NCI-H345 treated with DMSO at 0.1 percent for 48 hours (cell line): ENCODE measurements at regions not wholly inside any gene's neighbourhood (a gene's known extent, or its start where the extent isn't known, plus 50 kb on each side); places are given as distances from the start of the nearest gene placed in this dataset.

ENCODE experiments used
- DNase-seq: peaks from one replicate; lab custom pipeline; 2025; ENCODE audit not compliant: unreplicated experiment; lab: John Stamatoyannopoulos, UW

DNA sequence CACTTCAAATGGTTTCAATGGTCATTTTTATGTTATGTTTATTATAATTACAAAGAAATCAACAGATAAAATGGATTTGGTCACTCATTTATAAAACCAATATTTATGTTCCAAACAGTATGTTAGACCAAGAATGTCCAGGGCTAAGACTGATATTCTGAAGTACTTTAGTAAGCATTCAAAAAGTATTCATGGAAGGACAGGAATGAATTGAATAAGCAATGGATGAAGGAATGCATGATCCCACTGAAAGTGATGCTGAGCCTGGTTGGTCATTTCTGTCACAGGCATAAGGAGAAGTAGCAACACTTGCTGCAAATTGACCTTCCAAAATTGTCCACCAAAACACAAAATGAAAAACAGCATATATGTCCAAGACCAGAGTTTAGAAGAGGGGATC lies 189.0 kb upstream of the CELF2 start:
- no peak for DNase-seq

DNA sequence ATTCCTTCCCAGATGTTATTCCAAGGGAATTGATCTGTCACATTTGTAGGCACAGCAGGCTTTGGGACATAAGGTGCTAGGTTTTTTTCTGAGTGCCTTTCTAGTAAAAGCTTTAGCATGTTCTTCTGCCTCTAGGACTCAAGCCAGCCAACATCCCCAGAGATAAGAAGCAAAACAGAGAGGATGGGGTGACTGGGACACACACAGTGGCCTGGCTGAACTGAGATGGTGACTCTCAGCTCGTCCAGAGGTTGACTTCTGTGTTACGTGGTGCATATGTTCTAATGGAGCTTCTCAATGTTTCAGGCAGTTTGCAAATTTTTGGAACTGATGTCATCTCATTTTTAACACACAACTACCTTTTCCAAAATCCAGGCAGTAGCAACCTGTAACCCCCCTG lies 188.1 kb upstream of the CELF2 start:
- no peak for DNase-seq

DNA sequence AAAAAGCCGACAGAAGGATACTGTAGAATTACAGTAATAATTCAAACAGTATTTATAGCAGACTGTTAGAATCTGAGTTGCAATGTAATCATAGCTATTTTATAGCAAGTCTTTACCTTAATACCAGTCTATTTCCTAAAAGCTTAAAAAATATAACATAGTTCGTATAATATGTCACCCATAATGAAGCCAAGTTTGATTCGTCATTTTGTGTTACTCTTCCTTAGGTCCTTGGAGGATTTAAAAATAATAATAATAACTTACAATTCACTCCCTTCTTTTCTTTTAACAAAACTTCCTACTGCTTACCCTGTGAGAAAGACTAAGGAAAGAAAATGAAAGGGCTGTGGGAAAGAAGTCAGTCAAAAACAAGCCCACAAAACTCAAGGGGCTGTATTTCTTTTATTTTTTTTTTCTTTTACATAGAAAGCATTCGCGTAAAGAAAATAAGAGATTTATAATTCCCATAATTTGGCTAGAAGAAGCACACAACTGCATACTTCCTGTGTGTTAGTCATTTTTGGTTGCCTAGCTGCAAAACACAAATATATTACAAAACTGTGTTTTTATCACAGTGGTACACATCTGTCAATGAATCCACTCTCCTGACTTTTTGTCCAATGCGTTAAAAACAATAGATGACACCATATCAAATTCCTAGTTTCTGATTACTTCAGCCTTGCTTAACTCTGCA lies 187.2 kb upstream of the CELF2 start:
- no peak for DNase-seq

DNA sequence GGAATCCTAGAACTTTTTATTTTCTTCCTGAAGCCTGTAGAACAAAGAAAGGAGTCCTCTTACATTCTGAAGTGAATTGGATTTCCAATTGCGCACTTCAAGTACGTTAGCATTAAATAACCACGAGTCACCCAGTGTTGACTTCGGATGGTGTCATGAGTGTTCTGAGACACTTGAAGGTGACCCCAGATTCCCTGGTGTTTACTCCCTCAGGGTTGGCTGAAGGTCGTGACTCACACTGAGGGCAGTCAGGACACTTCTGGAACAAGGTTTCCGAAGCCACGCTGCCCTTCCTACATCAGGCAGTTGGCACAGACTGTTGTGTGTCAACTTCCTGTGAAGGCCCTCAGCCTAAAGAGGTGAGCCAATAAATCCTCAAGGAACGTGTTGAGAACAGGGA lies 186.6 kb upstream of the CELF2 start:
- no peak for DNase-seq

DNA sequence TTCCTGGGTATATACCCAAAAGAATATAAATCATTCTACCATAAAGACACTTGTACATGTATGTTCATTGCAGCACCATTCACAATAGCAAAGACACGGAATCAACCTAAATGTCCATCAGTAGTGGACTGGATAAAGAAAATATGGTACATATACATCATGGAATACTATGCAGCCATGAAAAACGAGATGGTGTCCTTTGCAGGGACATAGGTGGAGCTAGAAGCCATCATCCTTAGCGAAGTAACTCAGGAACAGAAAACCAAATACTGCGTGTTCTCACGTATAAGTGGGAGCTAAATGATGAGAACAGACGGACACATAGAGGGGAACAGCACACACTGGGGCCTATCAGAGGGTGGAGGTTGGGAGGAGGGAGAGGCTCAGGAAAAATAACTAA lies 183.7 kb upstream of the CELF2 start:
- no peak for DNase-seq

DNA sequence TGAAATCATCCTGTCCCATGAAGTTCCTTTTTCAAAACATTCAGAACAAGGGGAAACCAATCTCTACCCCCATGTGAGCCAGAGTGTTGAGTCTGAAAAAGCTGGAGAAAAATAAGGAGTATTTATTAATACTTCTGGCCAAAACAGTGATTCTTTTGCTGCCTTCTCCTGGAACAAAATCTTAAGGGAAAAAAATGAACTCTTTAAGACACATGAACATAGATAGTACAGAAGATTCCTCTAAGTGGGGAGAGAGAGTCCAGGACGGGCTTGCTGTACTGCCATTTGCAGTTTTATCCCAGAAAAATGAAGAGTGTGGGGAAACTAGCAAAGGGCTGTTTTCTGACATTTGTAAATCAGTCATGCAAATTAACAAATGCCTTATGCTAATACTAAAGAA lies 173.4 kb upstream of the CELF2 start:
- DNase-seq: no peak

DNA sequence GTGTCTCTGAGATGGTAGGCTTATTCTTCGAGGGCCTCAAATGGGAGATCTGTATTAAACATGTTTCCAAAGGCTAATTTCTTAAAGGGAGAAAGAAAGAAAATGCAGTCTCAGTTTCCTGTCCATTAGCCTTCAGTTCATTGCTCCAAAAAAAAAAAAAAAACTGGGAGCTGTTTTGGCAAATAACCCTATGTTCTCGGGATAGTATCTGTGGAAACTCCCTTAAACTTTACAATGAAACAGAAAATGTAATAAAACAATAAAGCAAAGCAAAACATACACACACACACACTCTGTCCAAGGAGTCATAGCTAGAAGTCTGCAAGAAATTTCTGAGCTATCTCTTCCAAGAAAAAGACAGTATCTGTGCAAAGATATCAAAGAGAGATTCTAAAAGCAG lies 172.5 kb upstream of the CELF2 start:
- no peak for DNase-seq

DNA sequence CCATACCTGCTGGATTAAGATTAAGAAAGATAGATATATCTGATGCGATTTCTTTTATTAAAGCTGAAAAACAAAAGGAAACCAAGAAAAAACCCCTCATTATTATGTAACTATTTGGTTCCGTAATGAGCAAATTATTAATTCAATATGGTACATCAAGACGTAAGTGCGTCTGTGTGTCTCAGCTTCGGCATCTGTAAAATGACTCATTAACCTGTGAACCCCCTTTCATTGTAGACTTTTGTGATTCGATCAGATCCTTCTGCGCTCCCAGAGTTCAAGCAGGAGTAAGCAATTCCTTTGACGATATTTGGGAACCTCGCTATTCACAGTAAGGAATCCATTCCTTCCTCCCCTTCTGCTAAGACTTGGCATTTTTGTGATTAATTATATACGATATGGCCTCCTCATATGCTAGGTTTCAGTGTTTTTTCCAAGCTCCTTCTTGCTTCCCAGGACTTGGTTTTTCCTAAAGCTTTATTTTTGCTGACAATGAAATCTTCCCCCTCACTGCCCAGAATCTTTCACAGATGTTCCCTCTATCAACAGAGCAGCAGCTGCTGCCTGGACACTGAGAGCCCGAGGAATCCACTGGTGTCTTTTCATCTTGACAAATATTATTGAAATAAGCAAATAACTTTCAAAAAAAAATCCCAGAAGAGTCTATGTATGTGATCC lies 171.7 kb upstream of the CELF2 start:
- DNase-seq: no peak

DNA sequence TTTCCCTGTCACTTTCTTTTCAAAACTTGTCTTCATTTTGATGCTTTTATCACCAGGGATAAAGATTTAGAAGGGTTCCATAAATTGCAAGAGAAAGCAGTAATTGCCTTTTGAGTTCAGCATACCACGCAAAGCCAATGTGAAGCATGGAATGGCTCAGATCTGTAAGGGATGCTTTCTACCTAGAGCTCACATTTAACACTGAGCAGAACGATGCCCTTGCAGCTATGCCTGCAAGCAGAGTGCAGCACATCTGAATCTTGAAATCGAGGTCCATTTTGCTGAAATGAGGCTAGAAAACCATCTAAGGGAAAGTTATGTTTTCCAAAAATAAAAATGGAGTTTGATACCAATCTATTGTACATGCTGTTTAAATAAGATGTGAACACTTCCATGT lies 171.2 kb upstream of the CELF2 start:
- DNase-seq: no peak

DNA sequence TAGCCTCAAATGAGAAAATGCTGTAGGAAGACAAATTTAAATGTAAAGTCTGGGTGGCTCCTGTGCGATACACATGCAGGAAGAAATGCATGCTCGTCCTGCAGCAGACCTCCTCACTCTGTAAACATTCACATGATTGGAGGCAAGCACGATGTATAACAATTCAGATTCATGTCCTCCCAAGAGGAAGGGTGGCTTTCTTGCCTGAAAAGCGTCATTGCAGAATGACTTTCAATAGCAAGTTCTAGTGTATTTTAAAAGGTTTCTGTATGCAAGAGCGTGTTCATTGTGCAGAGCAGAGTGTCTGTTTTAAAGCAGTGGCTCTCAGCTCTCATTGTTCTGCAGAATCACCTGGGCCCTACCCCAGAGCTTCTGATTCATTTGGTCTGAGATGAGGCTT lies 170.3 kb upstream of the CELF2 start:
- no peak for DNase-seq

DNA sequence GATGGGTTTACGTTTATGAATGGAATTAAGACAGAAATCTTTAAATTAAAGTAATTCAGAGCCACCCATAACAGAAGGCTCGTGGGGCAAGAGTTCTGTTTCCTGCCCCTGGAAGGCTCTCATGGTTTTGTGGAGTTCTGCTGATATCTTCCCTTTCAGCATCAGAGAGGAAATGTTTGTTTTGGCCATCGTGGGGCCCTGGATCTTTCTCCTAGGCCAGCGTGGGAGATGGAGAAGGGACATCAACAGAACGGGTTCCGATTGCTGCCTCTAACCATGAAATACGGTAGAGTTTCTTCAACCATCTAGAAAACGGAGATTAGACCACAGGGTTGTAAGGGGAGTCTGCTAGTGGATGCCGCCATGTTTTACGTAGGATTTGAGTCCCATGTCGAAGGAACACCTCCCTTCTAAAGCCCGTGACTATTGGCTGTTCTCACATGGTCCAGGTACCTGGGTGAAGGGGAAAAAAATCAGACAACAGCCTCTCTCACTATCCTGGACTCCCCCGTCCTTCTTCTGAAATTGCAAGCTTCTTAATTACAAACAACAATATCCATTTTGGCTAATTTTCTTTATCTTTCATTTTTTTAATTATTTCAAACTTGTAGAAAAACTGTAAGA lies 169.1 kb upstream of the CELF2 start:
- no peak for DNase-seq

DNA sequence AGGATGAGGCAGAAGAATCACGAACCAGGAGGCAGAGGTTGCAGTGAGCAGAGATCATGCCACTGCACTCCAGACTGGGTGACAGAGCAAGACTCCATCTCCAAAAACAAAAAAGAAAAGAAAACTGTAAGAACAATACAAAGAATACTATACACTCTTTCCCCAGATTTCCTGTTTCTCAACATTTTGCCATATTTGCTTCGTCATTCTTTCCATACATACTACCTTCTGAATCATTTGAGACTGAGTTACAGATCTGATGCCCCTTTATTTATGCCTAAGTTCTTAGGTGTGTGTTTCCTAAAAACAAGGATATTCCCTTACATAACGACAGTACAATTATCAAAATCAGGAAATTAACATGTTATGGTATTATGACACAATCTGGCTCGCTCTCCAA lies 168.4 kb upstream of the CELF2 start:
- DNase-seq: no peak

DNA sequence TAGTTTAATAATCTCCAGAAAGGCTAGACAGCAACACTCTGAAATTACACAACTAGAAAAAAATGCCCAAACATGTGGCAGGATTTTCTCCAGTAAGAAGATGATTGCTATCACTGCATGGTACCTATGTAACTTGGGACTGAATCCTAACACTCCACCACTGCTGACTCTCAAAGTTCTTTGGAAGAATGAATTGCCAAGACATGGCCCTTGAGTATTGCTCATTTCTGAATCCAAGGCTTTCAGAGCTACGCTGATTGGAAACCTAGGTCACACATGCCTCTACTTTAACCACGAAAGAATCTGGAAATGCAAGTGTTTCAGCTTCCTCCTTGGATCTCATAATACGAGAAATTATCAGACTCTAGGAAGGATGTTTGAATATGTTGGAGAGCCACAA lies 167.5 kb upstream of the CELF2 start:
- DNase-seq: no peak

DNA sequence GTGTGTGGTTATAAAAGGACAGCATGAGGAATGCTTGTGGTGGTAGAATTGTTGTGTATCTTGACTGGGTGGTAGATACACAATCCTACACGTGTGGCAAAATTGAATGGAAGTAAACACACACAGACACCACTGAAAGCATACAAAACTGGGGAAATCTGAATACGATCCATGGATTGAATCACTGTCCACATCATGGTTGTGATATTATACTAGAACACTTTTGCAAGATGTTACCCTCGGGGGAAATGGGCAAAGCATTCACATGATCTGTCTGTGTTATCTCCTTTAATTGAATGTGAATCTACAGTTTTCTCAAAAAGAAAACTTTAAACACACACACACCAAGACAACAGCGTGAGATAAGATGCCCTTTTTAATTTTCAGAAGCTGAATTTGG lies 165.2 kb upstream of the CELF2 start:
- no peak for DNase-seq

DNA sequence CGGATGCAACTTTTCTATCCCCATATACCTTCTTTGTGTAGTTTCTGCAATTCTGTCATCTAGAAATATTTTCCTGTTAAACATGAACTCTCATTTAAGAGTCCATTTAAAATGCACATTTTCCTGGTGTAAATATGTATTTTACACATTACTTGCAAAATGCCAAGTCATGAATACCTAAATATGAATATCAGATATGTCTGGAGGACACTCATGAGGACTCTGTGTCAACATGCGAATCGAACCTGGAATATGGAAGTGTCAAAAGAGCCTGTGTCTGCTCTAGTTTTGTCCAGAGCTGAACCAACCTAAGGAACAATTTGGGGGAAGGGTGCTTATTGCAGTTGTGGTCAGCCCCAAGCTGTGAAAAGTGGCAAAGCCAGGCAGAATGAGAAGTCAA lies 163.7 kb upstream of the CELF2 start:
- no peak for DNase-seq

DNA sequence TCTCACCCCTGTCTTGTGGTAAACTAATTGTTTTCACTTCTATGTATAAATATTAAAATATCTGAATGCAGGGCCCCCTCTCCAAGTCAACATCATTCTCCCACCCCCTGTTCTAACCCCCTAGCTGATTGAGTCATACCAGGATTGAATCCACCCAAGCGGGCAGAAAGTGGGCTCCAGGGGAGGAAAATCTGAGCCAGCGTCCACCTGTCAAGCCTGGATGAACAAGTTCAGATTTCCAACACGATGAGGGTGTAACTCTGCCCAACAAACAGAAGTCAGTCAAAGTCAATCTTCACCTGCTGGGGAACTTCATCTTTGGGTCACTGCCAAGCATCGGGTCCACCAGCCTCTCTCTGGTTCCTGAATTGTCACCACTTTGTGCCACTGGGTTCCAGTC lies 162.9 kb upstream of the CELF2 start:
- DNase-seq: no peak

DNA sequence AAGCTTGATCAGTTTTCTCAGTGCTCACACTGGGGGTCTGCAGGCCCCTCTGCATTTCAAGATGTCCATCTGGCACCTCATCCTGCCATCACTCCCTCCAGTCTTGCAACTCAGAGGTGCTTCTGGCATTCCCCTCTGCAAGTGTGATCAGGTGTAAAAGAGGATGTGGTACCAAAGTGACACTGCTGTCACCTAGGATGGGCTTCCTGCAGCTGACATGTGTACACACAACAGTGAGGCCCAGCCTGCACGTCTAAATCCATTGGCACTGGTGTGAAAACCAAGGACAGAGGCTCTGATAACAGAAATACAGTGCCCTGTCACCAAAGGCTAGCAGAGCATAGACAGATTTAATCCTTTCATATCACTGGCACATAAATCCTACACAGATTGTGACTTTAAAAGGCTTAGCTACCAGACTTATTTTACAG lies 162.5 kb upstream of the CELF2 start:
- DNase-seq: no peak

DNA sequence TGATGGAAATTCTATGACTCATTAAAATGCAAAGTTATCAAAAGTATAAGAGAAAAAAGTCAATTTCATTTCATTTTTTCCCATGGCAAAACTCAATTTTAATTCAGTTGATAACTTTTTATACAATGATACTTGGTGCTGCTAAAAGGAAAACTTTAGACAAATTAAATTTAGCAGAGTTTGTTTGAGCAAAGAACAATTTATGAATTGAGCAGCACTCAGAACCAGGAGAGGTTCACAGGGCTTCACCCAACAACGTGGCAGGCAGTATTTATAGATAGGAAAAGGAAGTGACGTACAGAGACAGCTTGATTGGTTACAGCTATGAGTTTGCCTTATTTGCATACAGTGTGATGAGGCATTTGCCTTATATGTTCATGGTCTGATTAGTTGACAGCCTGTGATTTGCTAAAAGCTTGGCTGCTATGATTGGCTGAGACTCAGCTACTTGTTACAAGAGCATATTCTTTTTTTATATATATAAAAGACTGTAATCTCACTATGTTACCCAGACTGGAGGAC lies 157.2 kb upstream of the CELF2 start:
- DNase-seq: no peak

DNA sequence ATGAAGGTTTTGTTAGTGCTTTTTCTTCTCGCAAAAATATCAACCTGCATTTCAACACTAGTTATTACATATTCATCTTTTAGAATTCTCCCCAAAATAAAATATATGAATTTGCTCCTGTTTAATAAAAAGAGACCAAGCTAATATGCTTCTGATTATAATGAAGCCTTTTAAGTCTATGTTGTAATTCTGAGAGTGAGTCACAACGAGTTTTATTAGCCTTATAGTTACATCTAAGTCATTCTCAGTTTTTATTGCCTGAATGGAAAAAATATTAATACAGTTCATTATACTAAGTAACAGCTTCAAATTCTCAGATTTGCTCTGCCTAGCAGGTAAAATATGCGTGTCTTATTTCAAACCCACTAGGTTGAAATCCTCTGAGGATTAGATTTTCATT lies 152.4 kb upstream of the CELF2 start:
- DNase-seq: no peak

DNA sequence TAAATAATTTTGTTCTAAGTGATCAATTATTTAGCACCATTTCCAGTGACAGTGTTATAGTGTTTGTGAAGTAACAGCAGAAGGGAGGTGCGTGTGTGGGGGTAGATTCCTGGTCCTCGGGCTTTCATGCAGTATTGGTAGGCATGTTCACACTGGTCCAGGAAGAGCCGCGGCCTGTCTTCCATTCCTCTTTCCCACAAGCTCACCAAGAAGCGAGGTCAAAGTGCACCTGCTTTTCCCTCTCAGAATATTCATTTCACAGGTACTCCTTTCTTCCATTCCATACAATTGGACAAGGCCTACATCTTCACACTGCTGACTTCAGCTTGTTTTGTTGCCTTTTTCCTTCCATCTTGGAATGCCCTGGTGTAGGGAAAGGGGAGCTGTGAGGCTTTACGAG lies 151.8 kb upstream of the CELF2 start:
- no peak for DNase-seq

DNA sequence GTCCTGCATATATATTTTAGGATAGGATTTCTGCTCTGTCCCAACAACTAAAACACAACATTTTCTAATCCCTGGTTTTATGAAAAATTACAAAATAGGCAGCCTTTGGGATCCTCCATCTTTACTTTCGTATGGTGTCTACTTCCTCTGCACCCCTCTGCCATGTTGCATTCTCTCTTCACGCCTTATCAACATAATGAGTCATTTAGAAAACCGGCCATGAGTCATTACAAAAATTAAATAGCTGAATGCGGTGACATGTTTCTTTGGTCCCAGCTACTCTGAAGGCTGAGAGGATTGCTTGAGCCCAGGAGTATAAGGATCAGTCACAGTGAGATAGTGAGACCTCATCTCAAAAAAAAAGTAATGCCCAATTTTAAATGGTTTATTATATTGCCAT lies 148.1 kb upstream of the CELF2 start:
- DNase-seq: no peak

DNA sequence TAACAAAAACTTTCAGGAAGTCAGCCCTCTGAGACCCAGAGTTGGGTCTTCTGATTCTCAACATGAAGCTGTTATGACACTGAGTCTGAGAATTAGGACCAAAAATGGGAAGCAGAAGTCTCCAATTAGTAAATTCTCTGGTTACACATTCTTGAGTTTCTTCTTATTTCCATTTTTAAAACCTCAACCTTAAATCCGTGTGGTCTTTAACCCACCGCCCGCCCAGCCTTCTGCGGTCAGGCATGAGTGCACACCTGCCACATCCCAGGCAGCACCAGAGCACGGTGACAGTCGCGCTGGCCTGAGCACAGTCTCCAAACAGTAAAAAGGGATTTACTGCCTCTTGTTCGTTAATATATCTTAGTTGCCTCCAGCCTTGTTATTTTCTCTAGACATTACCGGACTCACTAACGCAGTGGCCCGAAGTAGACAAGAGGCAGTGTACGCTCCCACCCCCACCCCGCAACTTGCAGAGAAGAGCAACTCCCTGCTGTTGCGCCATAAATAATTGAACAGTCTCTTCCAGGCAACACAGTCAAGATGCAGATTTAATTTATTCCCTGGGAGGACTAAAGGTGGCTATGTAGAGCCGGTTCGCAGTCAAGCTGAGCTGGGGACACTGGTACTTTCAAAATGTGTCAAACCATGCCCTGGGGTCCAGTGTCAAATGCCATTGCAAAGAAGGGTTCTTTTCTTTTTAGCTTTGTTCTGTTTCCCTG lies 147.0 kb upstream of the CELF2 start:
- no peak for DNase-seq
